ENCODE measurements at regions not wholly inside any gene's neighbourhood (a gene's known extent, or its start where the extent isn't known, plus 50 kb on each side); places are given as distances from the start of the nearest gene placed in this dataset.
"Not testable (repeated sequence)": the region's sequence is repeated elsewhere in the genome, so short reads cannot be mapped to it uniquely, and the experiment has no call there.

DNA sequence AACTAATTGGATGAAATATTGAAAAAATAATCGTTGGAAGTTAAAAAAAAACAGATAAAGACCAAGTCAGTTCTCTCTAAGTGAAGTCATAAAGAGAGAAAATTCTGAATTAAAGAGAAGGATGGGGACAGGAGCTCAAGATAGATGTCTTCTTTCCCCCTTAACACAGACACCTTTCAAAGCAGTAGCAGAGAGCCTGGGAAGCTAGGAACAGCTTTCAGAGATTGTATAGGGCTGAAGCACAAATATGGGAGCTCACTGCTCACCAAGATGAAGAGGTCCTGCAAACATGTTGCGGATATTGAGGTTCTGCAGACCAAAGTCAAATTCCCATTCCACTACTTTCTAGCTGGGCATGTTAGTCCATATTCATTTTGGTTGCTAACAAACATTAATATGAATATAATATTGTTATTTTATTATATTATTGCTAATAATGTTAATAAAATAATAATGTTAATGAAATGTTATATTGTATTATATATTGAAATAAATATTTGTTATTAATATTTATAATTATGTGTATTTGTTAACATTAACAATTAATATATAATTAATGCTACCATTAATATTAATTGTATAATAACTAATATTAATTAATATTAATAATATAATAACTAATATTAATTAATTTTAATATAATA is 319.1 kb downstream of the OXSM start:
- in situ Hi-C loops (cut with HindIII; ENCODE audit: low sequenced_read_pairs), result no loop called here

DNA sequence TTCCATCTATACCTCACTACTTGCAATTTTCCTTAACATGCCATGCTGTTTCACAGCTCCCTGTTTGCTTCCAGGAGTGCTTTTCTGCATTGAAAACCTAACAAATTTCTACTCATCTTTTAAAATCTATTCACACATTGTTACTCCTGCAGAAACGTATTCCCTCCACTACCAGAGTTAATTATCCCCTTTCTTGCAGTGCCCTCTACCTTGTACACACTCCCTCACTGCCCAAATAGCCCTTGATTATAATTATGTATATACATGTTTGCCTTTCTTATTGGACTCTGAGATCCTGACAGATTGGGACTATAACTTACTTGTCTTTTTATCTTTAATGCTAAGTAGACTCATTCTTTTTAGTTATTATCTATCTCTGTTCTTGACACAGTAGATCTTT is 325.0 kb downstream of the OXSM start:
- in situ Hi-C loops (cut with HindIII; ENCODE audit: low sequenced_read_pairs), result no loop called here

DNA sequence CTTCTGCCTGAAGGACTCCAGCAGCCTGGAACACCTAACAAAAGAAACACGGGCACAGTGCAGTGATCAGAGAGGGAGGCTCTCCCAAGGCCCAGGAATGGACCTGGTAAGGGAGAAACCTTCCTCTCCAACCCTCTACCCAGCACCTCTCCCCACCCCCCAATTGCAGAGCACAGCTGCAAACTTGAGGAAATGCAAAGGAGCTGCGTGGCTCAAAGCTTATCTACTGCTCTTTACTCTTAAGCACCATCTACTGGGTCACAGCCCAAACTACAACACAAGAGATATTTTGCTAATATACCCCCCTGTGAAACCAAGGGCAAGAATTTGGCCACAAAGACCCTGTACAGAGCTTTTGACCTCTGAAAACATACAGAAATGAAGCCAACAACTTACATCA is 328.3 kb downstream of the OXSM start:
- in situ Hi-C loops (cut with HindIII; ENCODE audit: low sequenced_read_pairs), result no loop called here

DNA sequence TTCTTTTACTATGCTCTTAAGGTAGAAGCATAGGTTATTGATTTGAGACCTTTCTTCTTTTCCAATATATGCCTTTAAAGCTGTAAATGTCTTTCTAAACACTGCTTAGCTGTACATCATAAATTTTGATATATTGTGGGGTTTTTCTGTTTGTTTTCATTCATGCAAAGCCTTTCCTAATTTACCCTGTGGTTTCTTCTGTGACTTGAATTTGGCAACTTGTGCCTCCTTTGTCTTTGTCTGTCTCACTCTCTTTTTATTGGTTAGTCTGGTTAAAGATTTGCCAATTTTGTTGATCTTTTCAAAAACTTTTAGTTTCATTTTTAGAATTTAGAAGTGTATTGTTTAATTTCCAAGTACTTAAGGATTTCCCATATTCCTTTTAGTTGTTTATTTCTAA is 343.1 kb downstream of the OXSM start:
- in situ Hi-C loops (cut with HindIII; ENCODE audit: low sequenced_read_pairs), result no loop called here

DNA sequence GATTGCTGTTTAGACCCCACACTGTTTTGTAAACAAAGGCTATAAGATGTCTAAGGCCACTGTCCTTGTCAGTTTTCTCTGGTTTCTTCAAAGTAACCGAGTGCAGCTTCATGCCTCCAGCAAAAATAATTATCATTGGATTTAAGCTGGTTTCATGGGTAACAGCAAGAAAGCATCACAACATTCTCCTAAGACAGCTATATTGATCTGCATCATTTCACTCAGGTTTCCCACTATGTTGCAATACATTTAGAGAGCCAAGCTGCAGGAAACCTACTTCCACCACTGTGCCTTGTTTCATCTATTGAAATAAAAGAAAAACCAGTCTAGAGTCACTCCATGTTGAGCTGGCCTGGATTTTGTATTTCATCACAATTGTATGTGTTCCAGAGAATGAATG is 351.4 kb downstream of the OXSM start:
- in situ Hi-C loops (cut with HindIII; ENCODE audit: low sequenced_read_pairs), result no loop called here

DNA sequence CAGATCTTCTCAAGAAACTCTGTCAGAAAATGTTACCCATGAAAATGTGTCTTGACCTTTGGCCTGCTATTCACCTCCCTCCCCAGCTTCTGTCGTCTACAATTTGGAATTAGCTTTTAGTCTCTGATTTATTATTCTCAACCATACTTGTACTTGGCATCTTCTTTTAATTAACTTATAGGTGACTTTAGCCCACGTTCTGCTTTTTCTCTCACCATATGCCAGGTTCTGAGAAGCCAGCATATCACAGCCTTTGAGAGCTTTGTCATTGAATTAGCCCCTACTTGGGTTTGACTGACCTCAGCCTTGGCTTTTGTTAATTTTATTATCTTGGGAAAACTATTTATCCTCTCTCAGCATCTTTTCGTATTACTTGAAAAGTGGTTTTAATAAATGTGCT is 355.9 kb downstream of the OXSM start:
- in situ Hi-C loops (cut with HindIII; ENCODE audit: low sequenced_read_pairs), result no loop called here

DNA sequence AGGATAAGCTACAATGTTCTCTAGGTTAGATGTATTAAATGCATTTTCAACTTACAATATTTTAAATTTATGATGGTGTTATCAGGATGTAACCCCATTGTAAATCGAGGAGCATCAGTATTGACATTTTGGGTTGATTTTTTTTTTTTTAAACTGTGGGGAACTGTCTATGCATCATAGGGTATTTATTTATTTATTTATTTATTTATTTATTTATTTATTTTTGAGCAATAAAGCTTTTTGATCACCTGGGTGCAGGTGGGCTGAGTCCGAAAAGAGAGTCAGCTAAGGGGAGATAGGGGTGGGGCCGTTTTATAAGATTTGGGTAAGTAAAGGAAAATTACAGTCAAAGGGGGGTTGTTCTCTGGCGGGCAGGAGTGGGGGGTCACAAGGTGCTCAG is 367.5 kb downstream of the OXSM start:
- in situ Hi-C loops (cut with HindIII; ENCODE audit: low sequenced_read_pairs), result not testable (repeated sequence)

DNA sequence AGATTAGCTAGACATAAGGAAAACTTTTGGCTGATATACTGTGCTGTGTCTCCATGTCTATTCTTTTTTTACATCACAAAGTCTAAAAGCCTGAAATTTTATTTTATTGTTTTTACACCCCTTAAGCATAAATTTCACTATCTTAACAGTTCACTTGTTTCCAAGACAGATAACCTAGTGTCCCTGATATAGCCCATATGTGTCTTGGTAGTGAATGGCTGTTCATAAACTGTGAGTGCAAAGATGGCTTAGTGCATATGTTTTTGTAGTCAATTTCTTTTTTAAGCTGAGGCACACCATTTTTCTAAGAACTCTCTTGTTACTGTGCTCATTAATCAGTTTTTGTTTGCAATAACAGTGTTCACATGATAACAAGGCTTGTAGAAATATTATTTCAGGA is 381.1 kb downstream of the OXSM start:
- in situ Hi-C loops (cut with HindIII; ENCODE audit: low sequenced_read_pairs), result no loop called here

DNA sequence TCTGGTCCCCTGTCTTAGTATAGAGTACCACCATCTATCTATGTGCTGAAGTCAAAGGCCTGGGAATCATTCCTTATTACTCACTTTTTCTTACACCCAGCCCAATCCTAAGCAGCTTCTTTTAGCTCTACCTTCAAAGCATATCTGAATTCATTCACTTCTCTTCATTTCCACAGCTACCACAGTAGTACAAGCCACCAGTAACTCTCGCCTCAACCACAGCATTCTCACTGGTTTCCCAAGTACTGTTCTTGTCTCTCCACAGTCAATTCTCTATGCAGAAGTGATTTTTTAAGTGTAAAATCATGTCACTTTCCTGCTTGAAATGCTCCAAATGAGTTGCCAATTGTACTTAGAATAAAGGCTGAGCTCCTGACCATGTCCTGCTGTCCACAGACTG is 401.7 kb downstream of the OXSM start:
- in situ Hi-C loops (cut with HindIII; ENCODE audit: low sequenced_read_pairs), result no loop called here

DNA sequence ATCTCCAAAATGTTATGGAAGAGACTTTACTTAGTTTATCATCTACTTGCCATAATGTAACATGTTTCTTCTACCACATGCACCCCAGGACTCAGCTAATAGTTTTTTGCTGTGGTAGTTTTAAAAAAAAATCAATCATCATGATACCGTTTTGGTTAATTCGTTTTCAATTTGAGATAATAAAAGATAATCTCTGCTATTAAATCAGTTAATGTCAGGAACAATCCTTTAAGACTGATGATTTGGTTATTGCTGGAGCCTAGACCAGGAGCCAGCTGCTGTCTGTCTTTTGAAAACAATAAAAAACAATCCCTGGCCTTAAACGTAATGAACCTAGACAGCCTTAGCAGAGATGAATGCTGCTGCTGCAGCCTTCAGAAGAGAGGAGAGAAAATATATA is 403.7 kb downstream of the OXSM start:
- in situ Hi-C loops (cut with HindIII; ENCODE audit: low sequenced_read_pairs), result no loop called here

DNA sequence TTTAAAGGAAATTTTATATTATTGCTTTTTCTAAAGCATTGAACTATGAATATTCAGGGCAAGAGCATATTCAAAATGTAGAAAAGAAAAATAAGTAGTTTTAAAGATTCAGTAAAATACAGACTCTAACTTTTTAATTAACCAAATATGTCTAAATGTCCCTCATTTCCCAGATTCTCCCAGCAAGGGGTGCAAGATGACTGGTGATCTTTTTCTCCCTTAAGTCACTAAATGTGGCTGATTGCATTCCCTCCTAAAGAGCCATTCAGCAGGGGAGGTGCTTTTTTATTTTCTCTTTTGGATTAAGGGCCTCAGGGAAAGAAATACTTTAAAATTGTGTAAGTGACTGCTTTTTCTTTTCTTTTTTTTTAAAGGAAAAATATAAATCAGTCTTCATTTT is 406.9 kb downstream of the OXSM start:
- in situ Hi-C loops (cut with HindIII; ENCODE audit: low sequenced_read_pairs), result no loop called here

DNA sequence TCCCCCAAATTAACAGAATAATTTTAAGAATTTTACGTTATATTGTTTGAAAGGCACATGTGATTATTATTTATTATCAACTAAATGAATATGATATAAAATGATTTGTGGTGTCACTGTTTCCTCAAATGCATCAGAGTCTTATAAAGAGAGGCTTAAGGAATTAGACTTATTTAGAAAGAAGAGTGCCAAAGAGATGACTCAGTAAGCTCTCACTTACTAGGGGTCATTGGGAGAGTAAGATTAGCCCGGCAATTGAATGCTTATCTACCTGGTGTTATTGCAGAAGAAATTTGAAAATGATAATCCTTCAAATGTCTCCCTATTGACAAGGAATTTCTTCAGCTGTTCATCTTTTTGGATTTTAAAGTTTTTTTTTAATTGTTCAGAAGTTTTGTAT is 408.7 kb downstream of the OXSM start:
- in situ Hi-C loops (cut with HindIII; ENCODE audit: low sequenced_read_pairs), result no loop called here

DNA sequence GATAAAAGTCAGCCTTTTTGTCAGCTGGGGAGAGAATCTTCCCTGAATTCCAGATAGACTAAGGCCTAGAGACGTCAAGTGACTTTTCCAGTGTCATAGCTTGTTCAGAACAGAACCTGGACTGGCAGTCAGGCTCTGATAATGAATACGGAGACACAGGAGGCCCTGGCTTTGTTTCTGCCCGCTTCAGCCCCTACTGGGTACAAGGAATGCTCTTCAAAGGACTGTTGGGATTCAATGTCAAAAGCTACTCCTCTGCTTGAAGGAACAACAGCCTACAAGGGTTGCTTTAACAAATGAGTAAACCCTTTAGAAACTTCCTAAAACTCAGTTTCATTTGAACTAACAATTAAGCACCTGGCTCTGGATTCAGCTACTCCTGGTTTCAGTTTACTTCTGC is 412.3 kb downstream of the OXSM start:
- in situ Hi-C loops (cut with HindIII; ENCODE audit: low sequenced_read_pairs), result no loop called here

DNA sequence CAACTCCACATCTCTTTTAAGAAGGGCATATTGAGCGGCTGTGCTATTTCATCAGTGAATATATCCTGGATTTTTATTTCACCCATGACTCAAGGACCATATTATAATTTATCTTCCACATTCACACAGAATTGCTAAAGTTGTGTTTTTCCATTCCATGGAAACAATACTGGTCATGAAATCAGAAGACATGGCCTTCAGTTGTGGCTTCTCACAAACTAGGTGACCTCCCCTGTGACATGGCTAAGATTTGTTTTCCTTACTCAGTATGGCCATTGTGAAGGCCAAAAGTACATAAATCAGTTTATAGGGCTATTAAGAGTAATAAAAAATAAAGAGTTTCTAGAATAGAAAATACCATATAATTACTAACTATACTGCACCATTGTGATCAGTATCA is 415.6 kb downstream of the OXSM start:
- in situ Hi-C loops (cut with HindIII; ENCODE audit: low sequenced_read_pairs), result no loop called here

DNA sequence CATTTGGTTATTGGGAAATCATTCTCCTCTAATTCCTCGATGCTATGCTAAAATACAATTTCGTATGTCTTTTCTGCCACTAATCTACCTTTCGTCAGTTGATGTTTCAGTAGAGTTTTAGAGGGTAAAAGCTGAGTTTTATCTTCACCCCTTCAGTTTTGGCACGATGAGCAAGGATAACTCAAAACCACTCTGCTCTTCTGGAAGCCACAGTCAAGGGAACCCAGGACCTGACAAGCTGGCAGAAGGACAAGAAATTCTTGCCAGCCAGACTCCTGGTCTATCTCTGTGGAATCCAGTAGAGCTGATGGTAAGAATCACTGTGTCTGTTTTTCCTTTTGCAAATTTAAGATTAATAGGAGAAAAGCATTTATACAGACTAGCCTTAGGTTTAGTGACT is 414.4 kb upstream of the LRRC3B start:
- in situ Hi-C loops (cut with HindIII; ENCODE audit: low sequenced_read_pairs), result no loop called here

DNA sequence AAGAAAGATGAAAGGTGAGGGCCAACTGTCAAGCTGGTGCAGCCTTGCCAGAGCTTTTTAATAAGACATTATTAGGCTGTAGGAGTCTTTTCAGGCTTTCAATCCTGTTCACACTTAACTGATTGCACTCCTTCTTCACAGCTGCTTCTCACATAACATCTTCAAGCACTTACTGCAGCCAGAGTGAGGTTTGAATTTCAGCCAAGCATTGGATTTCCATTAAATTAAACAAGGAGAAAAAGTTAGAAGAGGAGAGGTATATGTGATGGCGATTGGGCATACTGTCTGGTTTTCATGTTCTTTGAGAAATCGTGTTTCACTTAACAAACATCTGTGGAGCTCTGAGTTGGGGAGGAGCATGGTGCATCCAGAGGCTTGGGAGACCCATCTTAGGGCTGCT is 392.8 kb upstream of the LRRC3B start:
- in situ Hi-C loops (cut with HindIII; ENCODE audit: low sequenced_read_pairs), result no loop called here

DNA sequence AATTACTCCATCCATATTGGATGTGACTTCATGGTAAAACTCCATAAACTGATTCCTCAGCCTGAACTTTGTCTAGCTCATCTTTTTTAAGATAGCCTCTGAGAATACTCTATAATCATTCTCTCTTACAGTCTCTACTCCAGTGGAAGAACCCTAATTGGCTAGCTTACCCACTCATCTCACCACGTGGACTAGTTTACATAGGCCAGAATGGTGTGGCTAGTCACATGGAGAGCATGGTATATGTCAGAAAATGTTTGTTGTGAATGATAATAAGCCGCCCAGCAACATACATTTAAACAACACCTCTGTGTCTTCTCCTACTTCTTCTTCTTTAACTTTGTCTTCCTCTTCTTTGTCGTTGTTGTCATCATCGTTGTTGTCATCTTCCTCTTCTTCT is 389.2 kb upstream of the LRRC3B start:
- in situ Hi-C loops (cut with HindIII; ENCODE audit: low sequenced_read_pairs), result no loop called here

DNA sequence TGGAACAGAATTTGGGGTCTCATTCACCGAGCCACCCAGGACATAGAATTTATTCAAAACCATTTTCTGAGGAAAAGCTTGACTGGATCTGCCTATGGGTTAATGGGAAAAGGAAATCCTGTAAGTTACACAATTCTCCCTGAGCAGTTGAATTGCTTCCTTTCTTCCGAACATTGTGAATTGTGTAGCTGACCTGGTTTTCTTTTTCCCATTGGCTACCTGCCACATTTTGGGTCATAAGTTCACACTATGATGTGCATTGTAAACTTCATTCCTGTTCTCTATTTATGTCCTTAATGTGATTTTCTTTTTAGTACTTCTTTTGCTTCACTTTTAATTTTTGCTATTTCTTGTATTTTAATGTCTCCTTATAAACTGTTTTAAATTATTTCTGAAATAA is 386.0 kb upstream of the LRRC3B start:
- in situ Hi-C loops (cut with HindIII; ENCODE audit: low sequenced_read_pairs), result no loop called here

DNA sequence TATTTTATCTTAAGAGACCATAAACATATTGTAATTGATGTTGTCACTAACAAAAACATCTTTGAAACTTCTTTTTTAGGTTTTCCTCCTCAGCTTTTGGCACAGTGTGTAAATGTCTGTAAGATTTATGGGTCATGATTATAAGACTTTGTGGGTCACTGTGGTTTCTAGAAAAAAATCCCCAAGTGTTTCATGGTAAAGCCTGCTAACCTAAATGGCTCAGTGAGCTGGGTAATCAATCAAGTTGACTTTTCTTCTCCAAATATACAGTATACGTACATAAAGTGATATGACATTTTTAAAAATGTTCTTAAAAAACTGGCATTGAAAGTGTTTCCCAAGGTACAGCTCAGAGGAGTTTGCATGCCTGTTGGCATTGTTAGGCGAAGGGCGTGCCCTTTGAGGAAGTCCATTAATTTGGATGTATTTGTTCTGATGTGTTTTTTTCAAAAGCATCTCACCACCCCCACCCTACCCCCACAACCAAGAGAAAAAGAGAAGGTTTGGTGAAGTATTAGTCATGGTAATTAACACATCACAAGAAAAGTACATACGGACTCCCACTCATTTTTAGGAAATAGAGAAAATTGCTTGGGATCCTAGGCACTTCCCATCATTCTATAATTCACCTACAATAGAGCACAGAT is 385.4 kb upstream of the LRRC3B start:
- in situ Hi-C loops (cut with HindIII; ENCODE audit: low sequenced_read_pairs), result no loop called here

DNA sequence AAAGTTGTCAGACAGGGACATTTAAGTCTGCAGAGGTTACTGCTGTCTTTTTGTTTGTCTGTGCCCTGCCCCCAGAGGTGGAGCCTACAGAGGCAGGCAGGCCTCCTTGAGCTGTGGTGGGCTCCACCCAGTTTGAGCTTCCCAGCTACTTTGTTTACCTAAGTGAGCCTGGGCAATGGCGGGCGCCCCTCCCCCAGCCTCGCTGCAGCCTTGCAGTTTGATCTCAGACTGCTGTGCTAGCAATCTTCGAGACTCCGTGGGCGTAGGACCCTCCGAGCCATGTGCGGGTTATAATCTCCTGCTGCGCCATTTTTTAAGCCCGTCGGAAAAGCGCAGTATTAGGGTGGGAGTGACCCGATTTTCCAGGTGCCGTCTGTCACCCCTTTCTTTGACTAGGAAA is 378.0 kb upstream of the LRRC3B start:
- in situ Hi-C loops (cut with HindIII; ENCODE audit: low sequenced_read_pairs), result not testable (repeated sequence)

DNA sequence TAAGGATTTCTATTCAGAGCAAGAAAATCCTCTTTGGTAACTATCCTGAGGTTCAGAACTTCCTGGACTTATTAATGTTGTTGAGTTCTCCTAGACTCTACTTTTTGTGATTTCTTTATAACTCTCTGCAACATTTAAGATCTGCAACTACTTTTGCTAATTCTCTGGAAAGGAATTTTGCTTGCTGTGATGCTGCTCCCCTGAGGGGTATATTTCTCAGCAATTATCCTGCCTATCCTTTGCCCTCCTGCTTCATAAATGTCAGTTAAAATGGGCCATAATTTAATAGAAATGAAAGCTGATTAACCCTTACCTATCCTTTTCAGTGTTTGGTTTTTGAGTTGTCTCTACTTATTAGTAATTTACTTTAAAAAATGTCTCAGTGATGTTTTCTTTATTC is 377.3 kb upstream of the LRRC3B start:
- in situ Hi-C loops (cut with HindIII; ENCODE audit: low sequenced_read_pairs), result no loop called here

DNA sequence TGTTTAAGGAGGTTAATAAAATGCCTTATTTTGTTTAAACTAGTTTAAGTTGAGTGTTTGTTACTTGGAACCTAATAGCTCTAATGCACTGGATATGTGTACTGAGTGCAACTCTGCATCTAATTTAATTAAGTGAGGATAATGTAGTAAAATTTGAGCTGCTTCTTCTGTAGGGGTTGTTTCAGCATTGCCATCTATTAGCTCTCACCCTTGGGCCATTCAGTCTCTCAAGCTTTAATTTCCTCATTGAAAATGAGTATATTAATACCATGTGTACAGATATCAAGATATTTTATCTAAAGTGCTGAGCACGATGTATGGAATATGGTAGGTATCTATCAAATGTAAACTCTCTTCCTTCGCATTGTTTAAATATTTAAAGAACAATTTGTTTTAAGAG is 375.7 kb upstream of the LRRC3B start:
- in situ Hi-C loops (cut with HindIII; ENCODE audit: low sequenced_read_pairs), result no loop called here

DNA sequence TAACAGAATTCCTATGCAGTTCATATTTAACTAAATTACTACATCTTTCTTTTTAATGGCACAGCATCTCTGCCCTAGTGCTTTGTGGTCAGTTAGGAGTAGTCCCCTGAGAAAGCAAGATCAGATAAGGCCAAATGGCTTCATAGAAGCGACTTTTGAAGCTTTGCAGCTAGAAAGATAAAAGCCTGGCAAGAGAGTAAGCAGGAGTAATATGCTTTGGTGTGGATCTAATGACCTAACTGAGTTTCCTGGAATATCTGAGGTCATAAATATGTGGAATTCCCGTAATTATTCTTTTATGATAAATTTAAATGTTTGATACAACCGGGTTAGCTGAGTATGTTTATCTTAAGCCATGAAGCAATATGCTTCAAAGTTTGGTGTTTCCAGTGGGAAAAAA is 374.9 kb upstream of the LRRC3B start:
- in situ Hi-C loops (cut with HindIII; ENCODE audit: low sequenced_read_pairs), result no loop called here
